PC-3 (cell line): ENCODE measurements at regions not wholly inside any gene's neighbourhood (a gene's known extent, or its start where the extent isn't known, plus 50 kb on each side); places are given as distances from the start of the nearest gene placed in this dataset.

ENCODE experiments used
- ATAC-seq: fragments of 200-7000 bp; cut with Tn5 transposase; 2 replicates; pipeline ENCODE4 v1.9.1; 2020; ENCODE audit warnings: mild to moderate bottlenecking, moderate library complexity
- BruUV-seq: library from RNA; stranded (reverse); fragments of 400-500 nt; replicated peaks from 2 replicates; lab custom pipeline; 2021; lab: Mats Ljungman, UMichigan
- CTCF ChIA-PET: fragments of 300-600 bp; sonication (Branson Sonifier 250); formaldehyde crosslinking; loops from one replicate; lab custom pipeline; 2022; ENCODE audit warnings: antibody characterized with exemption; lab: Charles Lee
- POLR2A ChIA-PET: fragments of 300-600 bp; sonication (Branson Sonifier 250); formaldehyde crosslinking; loops from one replicate; lab custom pipeline; 2022; ENCODE audit warnings: antibody characterized with exemption; ENCODE audit not compliant: unreplicated experiment; lab: Charles Lee
- DNase-seq: peaks from one replicate; pipeline ENCODE4 v3.0.0-alpha.2; 2015
- H2AFZ ChIP-seq: fragments of 300-600 bp; sonication (generic); 2 replicates; pipeline ENCODE4 v1.6.0; 2016; ENCODE audit warnings: antibody characterized with exemption, low read length
- H3F3A ChIP-seq: fragments of 300-600 bp; sonication (generic); one replicate; pipeline ENCODE4 v1.6.0; 2017; ENCODE audit warnings: antibody characterized with exemption, low read length, control low read depth, mild to moderate bottlenecking; ENCODE audit not compliant: unreplicated experiment
- H3K27ac ChIP-seq: fragments of 300-600 bp; sonication (generic); 2 replicates; pipeline ENCODE4 v1.5.1; 2016; ENCODE audit warnings: mild to moderate bottlenecking, low read length
- H3K27me3 ChIP-seq: fragments of 300-600 bp; sonication (generic); 2 replicates; pipeline ENCODE4 v1.6.1; 2016; ENCODE audit warnings: low read length, mixed read lengths
- H3K36me3 ChIP-seq: fragments of 300-600 bp; sonication (generic); 2 replicates; pipeline ENCODE4 v1.6.1; 2016; ENCODE audit warnings: low read depth, mixed run types, low read length, mixed read lengths
- H3K4me1 ChIP-seq: fragments of 300-600 bp; sonication (generic); 2 replicates; pipeline ENCODE4 v1.5.1; 2016; ENCODE audit warnings: low read length; ENCODE audit not compliant: insufficient read depth
- H3K4me2 ChIP-seq: fragments of 300-600 bp; sonication (generic); 2 replicates; pipeline ENCODE4 v1.6.0; 2016; ENCODE audit warnings: low read length
- H3K4me3 ChIP-seq: fragments of 300-600 bp; sonication (generic); 2 replicates; pipeline ENCODE4 v1.5.1; 2016; ENCODE audit warnings: mild to moderate bottlenecking, low read length, mixed read lengths
- H3K79me2 ChIP-seq: fragments of 300-600 bp; sonication (generic); 2 replicates; pipeline ENCODE4 v1.6.1; 2017; ENCODE audit warnings: low read length, mixed read lengths
- H3K9ac ChIP-seq: fragments of 300-600 bp; sonication (generic); 2 replicates; pipeline ENCODE4 v1.6.0; 2016; ENCODE audit warnings: mild to moderate bottlenecking, low read length
- H3K9me2 ChIP-seq: fragments of 300-600 bp; sonication (generic); replicated peaks from 2 replicates; pipeline ENCODE4 v1.6.1; 2016; ENCODE audit warnings: mixed run types, low read length, mixed read lengths
- H3K9me3 ChIP-seq: fragments of 300-600 bp; sonication (generic); 2 replicates; pipeline ENCODE4 v1.6.1; 2016; ENCODE audit warnings: low read length, mixed read lengths
- H4K20me1 ChIP-seq: fragments of 300-600 bp; sonication (generic); 2 replicates; pipeline ENCODE4 v1.6.1; 2016; ENCODE audit warnings: low read length, mixed read lengths
- EZH2 ChIP-seq: fragments of 300-600 bp; sonication (generic); IDR thresholded peaks from one replicate; pipeline ENCODE4 v1.6.1; 2017; ENCODE audit warnings: antibody characterized with exemption, mild to moderate bottlenecking, low read length; ENCODE audit not compliant: unreplicated experiment
- EZH2phosphoT487 ChIP-seq: fragments of 300-600 bp; sonication (generic); IDR thresholded peaks from 2 replicates; pipeline ENCODE4 v1.6.1; 2018; ENCODE audit warnings: mild to moderate bottlenecking, antibody characterized with exemption, low read length, borderline replicate concordance
- intact Hi-C: fragments of 100-400 bp; cut with micrococcal nuclease; formaldehyde crosslinking; loops from 2 replicates; pipeline ENCODE4 v1.9.0; 2023
- TF ChIP-seq, protein P1 (sequence below): fragments of 300-600 bp; sonication (generic); conservative IDR thresholded peaks from 2 replicates; pipeline ENCODE4 v1.5.1; 2017; ENCODE audit warnings: antibody characterized with exemption, low read depth, mild to moderate bottlenecking, low read length

DNA sequence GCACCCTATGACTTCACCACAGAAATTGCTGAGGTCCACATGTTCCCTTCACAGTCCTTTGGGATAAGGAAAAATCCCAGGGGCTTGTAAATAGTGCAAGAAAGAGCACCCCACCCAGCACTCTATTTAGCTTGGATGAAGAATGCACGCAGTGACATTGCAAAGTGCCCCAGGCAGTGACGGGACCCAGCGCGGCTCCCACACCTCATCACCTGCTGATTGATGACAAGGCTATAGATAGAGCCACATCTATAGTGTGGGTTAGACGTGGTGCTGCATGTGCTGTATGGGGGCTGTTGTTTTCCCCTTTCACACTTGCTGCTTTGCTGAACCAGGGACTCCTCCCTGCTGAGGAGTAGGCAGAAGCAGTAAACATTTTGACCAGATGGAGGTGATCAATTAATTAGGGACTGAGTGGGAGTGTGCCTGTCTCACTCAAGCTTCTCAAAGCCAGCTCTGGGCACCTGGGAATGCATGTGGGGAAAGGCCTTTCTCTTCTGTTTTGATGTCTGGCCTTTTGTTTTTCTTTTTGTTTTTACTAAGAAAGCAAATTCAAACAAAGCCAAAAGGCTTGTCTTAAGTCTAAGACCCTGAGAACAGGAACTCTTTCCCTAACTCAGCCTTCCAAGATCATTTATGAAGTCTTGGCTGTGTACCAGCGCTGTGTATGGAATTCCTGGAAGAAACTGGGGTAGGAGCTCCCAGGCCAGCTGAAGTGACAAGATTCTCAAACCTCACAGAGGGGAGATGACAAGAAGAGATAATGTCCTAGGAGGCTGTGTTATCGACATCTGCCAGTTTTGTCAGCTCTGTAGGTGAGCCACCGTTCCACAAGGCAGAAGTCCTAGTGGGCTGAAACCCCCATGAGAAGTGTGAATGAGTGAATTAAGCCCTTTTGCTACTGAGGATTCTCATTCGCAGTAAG is 219.7 kb downstream of the BARX2 start:
- TF ChIP-seq EZH2 (no peak), EZH2phosphoT487 (no peak)
- TF ChIP-seq, protein P1, sequence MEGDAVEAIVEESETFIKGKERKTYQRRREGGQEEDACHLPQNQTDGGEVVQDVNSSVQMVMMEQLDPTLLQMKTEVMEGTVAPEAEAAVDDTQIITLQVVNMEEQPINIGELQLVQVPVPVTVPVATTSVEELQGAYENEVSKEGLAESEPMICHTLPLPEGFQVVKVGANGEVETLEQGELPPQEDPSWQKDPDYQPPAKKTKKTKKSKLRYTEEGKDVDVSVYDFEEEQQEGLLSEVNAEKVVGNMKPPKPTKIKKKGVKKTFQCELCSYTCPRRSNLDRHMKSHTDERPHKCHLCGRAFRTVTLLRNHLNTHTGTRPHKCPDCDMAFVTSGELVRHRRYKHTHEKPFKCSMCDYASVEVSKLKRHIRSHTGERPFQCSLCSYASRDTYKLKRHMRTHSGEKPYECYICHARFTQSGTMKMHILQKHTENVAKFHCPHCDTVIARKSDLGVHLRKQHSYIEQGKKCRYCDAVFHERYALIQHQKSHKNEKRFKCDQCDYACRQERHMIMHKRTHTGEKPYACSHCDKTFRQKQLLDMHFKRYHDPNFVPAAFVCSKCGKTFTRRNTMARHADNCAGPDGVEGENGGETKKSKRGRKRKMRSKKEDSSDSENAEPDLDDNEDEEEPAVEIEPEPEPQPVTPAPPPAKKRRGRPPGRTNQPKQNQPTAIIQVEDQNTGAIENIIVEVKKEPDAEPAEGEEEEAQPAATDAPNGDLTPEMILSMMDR = no peak
- ATAC-seq (no peak), DNase-seq (no peak)
- ChIA-PET POLR2A (no interaction called here), CTCF (no interaction called here)
- Histone ChIP-seq H3K27me3 (peaks cover 12% of the 10 kb centered on the region; the same call in 1 of the 2 replicates), H3K9me3 (no peaks in the 10 kb centered on the region), H2AFZ (no peak overlapping the region), H3F3A (no peaks in the 10 kb centered on the region), H3K4me2 (no peak overlapping the region), H3K27ac (no peak overlapping the region), H3K4me3 (no peak overlapping the region), H3K9me2 (no peaks in the 10 kb centered on the region), H3K4me1 (peaks cover 10% of the 10 kb centered on the region; the same call in 1 of the 2 replicates), H3K79me2 (no peaks in the 10 kb centered on the region), H3K36me3 (no peaks in the 10 kb centered on the region), H4K20me1 (no peaks in the 10 kb centered on the region), H3K9ac (no peak overlapping the region)
- intact Hi-C loops = no loop called here
- no TSS peak for BruUV-seq

DNA sequence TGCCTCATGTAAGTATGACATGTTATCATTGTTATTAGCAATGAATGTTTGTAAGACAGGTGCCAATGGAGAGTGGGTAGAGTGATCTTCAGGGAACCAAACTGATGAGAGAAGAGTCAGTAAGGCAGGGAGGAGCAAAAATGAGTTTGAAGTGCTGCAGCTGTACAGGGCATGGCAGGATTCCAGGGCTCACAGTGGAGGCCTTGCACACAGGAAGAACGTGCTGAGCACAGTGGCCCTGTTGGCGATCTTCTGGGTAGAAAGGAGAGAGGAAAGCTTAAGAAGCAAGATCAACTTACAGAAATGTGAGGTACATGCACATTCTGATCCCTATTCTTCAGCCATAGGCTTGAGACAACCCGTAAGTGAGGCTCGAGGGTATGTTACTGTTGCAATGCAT is 219.3 kb upstream of the TMEM45B start:
- TF ChIP-seq, protein P1 = no peak
- TF ChIP-seq EZH2 = no peak
- no peak for TF ChIP-seq EZH2phosphoT487
- POLR2A ChIA-PET = no interaction called here

DNA sequence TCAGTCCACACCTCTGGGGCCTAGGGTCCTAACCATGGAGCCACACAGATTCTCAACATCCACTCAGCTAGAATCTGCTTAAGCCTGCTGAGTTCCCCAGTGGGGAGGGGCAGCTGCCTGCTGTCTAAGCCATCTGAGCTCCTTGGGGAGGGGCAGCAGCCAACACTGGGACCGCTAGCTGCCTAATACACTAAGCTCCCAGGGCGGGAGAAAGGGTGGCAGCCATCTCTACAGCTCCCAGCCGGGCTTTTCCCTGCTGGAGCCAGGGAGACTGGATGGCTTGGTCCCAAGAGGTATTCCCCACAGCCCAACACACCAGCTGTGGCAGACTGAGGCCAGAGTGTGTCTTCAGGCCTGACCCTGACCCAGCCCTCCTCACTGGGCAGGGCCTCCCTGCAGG is 217.3 kb upstream of the TMEM45B start:
- Histone ChIP-seq H3K27ac (no peak overlapping the region), H3K27me3 (peaks cover 10% of the 10 kb centered on the region; the same call in 1 of the 2 replicates), H3K4me1 (peaks cover 3% of the 10 kb centered on the region; the same call in 1 of the 2 replicates), H3K9me2 (no peaks in the 10 kb centered on the region), H2AFZ (no peak overlapping the region), H3K79me2 (no peaks in the 10 kb centered on the region), H4K20me1 (no peaks in the 10 kb centered on the region), H3K9me3 (no peaks in the 10 kb centered on the region), H3K4me2 (no peak overlapping the region), H3K36me3 (no peaks in the 10 kb centered on the region), H3F3A (no peaks in the 10 kb centered on the region), H3K4me3 (no peak overlapping the region), H3K9ac (no peak overlapping the region)
- DNase-seq (no peak), ATAC-seq (no peak)
- CTCF ChIA-PET = no interaction called here
- TF ChIP-seq EZH2 (no peak), EZH2phosphoT487 (no peak)
- TF ChIP-seq, protein P1 = no peak
- intact Hi-C loops = no loop called here
- POLR2A ChIA-PET = no interaction called here
- no TSS peak for BruUV-seq

More for the DNA sequence above, 219.3 kb upstream of the TMEM45B start:
- CTCF ChIA-PET = no interaction called here
- no TSS peak for BruUV-seq
- DNase-seq = no peak
- Histone ChIP-seq H3K9me3 (no peaks in the 10 kb centered on the region), H3K27me3 (peaks cover 18% of the 10 kb centered on the region; the same call in 1 of the 2 replicates), H3K27ac (no peak overlapping the region), H3K36me3 (no peaks in the 10 kb centered on the region), H2AFZ (no peak overlapping the region), H4K20me1 (no peaks in the 10 kb centered on the region), H3K9ac (no peak overlapping the region), H3K4me1 (peaks cover 10% of the 10 kb centered on the region; the same call in 1 of the 2 replicates), H3K4me3 (no peak overlapping the region), H3F3A (no peaks in the 10 kb centered on the region), H3K4me2 (no peak overlapping the region), H3K79me2 (no peaks in the 10 kb centered on the region), H3K9me2 (no peaks in the 10 kb centered on the region)
- intact Hi-C loops = no loop called here
- no peak for ATAC-seq
